ENCODE measurements at regions not wholly inside any gene's neighbourhood (a gene's known extent, or its start where the extent isn't known, plus 50 kb on each side); places are given as distances from the start of the nearest gene placed in this dataset.

DNA sequence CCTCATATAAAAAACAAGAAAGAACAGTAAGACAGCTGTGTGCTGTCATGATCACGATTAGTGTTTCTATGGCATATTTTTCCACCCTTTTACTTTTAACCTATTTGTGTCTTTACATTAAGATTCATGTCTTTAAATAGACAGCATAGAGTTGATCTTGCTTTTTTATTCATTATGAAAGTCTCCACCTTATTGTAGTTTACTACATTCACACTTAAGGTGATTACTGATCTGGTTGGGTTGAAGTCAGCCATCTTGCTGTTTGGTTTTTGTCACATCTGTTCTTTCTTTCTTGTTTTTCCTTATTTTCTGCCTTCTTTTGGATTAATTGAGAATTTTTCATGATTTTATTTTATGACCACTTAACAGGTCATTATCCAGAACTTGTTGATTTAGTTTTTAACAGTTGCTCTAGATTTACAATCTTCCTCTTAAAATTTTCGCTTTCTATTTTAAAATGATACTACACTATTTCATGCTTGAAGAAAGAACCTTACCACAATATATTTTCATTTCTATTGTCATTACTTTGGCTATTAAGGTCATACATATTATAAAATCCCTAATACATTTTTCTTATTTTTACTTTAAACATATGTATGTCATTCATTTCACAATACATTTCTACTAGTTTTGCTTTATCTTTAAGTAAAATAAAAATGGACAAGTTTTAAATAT lies 292.5 kb downstream of the SH3GL2 start:
- Histone ChIP-seq H4K20me1 (ENCODE audit: control insufficient read depth, insufficient read depth, low read depth, low read length) (no peaks in the 10 kb centered on the region), H3F3A (ENCODE audit: control insufficient read depth, insufficient read depth) (no peaks in the 10 kb centered on the region), H3K79me2 (ENCODE audit: control insufficient read depth, low read length) (no peaks in the 10 kb centered on the region), H3K36me3 (ENCODE audit: control insufficient read depth, low read length) (no peaks in the 10 kb centered on the region), H3K9me3 (ENCODE audit: control insufficient read depth, insufficient read depth, low read length) (no peaks in the 10 kb centered on the region), H3K9me2 (replicated peaks; ENCODE audit: control insufficient read depth, low read length) (no peaks in the 10 kb centered on the region), H3K4me3 (ENCODE audit: low read length) (no peak overlapping the region), H3K27me3 (ENCODE audit: control insufficient read depth, low read length) (no peaks in the 10 kb centered on the region), H3K4me2 (ENCODE audit: low read length) (no peak overlapping the region), H3K4me1 (ENCODE audit: control insufficient read depth, low read length) (no peaks in the 10 kb centered on the region), H3K27ac (ENCODE audit: low read depth, low read length) (no peak overlapping the region)
- no peak for TF ChIP-seq EZH2phosphoT487 (IDR thresholded peaks at IDR 0.05; ENCODE audit: borderline replicate concordance, low read length)
- TF ChIP-seq, protein P1, sequence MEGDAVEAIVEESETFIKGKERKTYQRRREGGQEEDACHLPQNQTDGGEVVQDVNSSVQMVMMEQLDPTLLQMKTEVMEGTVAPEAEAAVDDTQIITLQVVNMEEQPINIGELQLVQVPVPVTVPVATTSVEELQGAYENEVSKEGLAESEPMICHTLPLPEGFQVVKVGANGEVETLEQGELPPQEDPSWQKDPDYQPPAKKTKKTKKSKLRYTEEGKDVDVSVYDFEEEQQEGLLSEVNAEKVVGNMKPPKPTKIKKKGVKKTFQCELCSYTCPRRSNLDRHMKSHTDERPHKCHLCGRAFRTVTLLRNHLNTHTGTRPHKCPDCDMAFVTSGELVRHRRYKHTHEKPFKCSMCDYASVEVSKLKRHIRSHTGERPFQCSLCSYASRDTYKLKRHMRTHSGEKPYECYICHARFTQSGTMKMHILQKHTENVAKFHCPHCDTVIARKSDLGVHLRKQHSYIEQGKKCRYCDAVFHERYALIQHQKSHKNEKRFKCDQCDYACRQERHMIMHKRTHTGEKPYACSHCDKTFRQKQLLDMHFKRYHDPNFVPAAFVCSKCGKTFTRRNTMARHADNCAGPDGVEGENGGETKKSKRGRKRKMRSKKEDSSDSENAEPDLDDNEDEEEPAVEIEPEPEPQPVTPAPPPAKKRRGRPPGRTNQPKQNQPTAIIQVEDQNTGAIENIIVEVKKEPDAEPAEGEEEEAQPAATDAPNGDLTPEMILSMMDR (IDR thresholded peaks at IDR 0.05; ENCODE audit: low read depth, low read length, poor library complexity, severe bottlenecking) = no peak

DNA sequence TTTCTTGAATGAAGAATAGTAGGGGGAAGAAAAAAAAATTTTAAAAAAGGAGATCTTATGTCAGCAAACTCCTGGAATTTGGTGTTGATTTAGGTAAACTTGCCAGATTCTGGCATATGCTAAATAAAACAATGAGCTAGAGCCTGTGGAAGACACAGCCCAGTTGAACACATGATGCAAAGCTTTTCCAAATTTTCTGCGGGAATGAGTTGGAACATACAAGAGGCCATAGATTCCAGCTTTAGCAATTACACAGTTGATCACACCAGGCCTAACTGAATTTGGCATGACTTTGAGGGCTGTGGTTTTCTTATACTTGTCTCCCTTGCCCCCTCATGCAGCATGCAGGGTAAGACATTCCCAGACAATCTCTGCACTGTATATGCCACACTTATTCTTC lies 297.0 kb downstream of the SH3GL2 start:
- Histone ChIP-seq H3K27me3 (ENCODE audit: control insufficient read depth, low read length) (no peaks in the 10 kb centered on the region), H3K27ac (ENCODE audit: low read depth, low read length) (no peak overlapping the region), H3F3A (ENCODE audit: control insufficient read depth, insufficient read depth) (no peaks in the 10 kb centered on the region), H3K4me3 (ENCODE audit: low read length) (no peak overlapping the region), H3K4me2 (ENCODE audit: low read length) (no peak overlapping the region), H3K9me2 (replicated peaks; ENCODE audit: control insufficient read depth, low read length) (no peaks in the 10 kb centered on the region), H3K9me3 (ENCODE audit: control insufficient read depth, insufficient read depth, low read length) (no peaks in the 10 kb centered on the region), H4K20me1 (ENCODE audit: control insufficient read depth, insufficient read depth, low read depth, low read length) (no peaks in the 10 kb centered on the region), H3K4me1 (ENCODE audit: control insufficient read depth, low read length) (no peaks in the 10 kb centered on the region), H3K36me3 (ENCODE audit: control insufficient read depth, low read length) (no peaks in the 10 kb centered on the region), H3K79me2 (ENCODE audit: control insufficient read depth, low read length) (no peaks in the 10 kb centered on the region)
- TF ChIP-seq, protein P1 (IDR thresholded peaks at IDR 0.05; ENCODE audit: low read depth, low read length, poor library complexity, severe bottlenecking) = no peak
- TF ChIP-seq EZH2phosphoT487 (IDR thresholded peaks at IDR 0.05; ENCODE audit: borderline replicate concordance, low read length) = no peak

DNA sequence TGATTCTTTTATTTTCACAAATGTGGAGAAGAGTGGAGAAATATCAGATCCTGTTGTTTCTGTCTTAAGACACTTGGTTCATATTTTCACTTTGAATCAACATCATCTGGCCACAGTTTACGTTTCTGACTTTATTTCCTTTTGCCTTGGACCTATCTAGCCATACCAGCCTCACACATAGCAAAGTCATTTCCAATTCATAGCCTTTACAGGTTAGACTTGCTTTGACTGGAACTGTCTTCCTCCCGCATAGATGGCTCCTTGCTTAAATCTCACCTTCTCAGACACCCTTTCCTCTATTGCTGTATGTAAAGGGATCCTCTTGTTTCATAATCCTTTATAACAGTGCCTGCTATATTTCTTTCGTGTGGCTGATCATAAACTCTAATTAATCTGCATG lies 297.8 kb downstream of the SH3GL2 start:
- H3K4me3 ChIP-seq (ENCODE audit: low read length) = no peak overlapping the region
- no peak overlapping the region for H3K27ac ChIP-seq (ENCODE audit: low read depth, low read length)
- H3K4me1 ChIP-seq (ENCODE audit: control insufficient read depth, low read length) = no peaks in the 10 kb centered on the region
- no peaks in the 10 kb centered on the region for H4K20me1 ChIP-seq (ENCODE audit: control insufficient read depth, insufficient read depth, low read depth, low read length)
- H3K27me3 ChIP-seq (ENCODE audit: control insufficient read depth, low read length) = no peaks in the 10 kb centered on the region
- H3K9me3 ChIP-seq (ENCODE audit: control insufficient read depth, insufficient read depth, low read length) = no peaks in the 10 kb centered on the region
- no peaks in the 10 kb centered on the region for H3K36me3 ChIP-seq (ENCODE audit: control insufficient read depth, low read length)
- no peaks in the 10 kb centered on the region for H3K9me2 ChIP-seq (replicated peaks; ENCODE audit: control insufficient read depth, low read length)
- TF ChIP-seq, protein P1 (IDR thresholded peaks at IDR 0.05; ENCODE audit: low read depth, low read length, poor library complexity, severe bottlenecking) = no peak
- TF ChIP-seq EZH2phosphoT487 (IDR thresholded peaks at IDR 0.05; ENCODE audit: borderline replicate concordance, low read length) = no peak
- no peaks in the 10 kb centered on the region for H3K79me2 ChIP-seq (ENCODE audit: control insufficient read depth, low read length)
- H3F3A ChIP-seq (ENCODE audit: control insufficient read depth, insufficient read depth) = no peaks in the 10 kb centered on the region
- H3K4me2 ChIP-seq (ENCODE audit: low read length) = no peak overlapping the region

All from DOHH2 (cell line).